ENCODE measurements at regions not wholly inside any gene's neighbourhood (a gene's known extent, or its start where the extent isn't known, plus 50 kb on each side); places are given as distances from the start of the nearest gene placed in this dataset.

- Histone ChIP-seq H3K27ac (no peak overlapping the region), H3K4me3 (no peak overlapping the region), H3K4me1 (no peaks in the 10 kb centered on the region), H3K9me3 (no peaks in the 10 kb centered on the region), H3K4me2 (no peak overlapping the region)
- ATAC-seq (no peak), FAIRE-seq (no peak), DNase-seq (ENCODE audit: low read depth in 1 of 2, low spot score in 1 of 2) (no peak)
- 30% methylated on average over 4 of the region's 6 CpGs for WGBS (ENCODE audit: missing lambda C conversion rate)
- POLR2A ChIA-PET, result no interaction called here
- no peak for TF ChIP-seq ESRRA (IDR thresholded peaks at IDR 0.05; ENCODE audit: borderline replicate concordance, low read length)
- no peak for TF ChIP-seq ZSCAN20 (CRISPR knock-in tag; IDR thresholded peaks at IDR 0.05)
- no peak for TF ChIP-seq POLR2A (IDR thresholded peaks at IDR 0.05; ENCODE audit: low read length)
- no peak for TF ChIP-seq MAX (IDR thresholded peaks at IDR 0.05)
- no peak for TF ChIP-seq ATOH8 (CRISPR knock-in tag; IDR thresholded peaks at IDR 0.05; ENCODE audit: low read depth)
- no peak for TF ChIP-seq HMGXB4 (CRISPR knock-in tag; IDR thresholded peaks at IDR 0.05; ENCODE audit: borderline replicate concordance)
- TF ChIP-seq POLR2AphosphoS2 (conservative IDR thresholded peaks at IDR 0.05; ENCODE audit: low read length), result no peak
- no peak for TF ChIP-seq JUN (IDR thresholded peaks at IDR 0.05)
- no peak for TF ChIP-seq GATA3 (IDR thresholded peaks at IDR 0.05; ENCODE audit: borderline replicate concordance)
- TF ChIP-seq HDAC2 (IDR thresholded peaks at IDR 0.05), result no peak
- no peak for TF ChIP-seq CHD2 (IDR thresholded peaks at IDR 0.05; ENCODE audit: low read length, partially characterized antibody)
- TF ChIP-seq ZNF302 (CRISPR knock-in tag; IDR thresholded peaks at IDR 0.05), result no peak
- TF ChIP-seq MAZ (IDR thresholded peaks at IDR 0.05; ENCODE audit: borderline replicate concordance, low read depth, low read length), result no peak
- no peak for TF ChIP-seq KDM1A (IDR thresholded peaks at IDR 0.05; ENCODE audit: low read depth)
- no peak for TF ChIP-seq RARB (CRISPR knock-in tag; IDR thresholded peaks at IDR 0.05)
- no peak for TF ChIP-seq TFCP2L1 (CRISPR knock-in tag; IDR thresholded peaks at IDR 0.05)
- TF ChIP-seq BHLHE40 (IDR thresholded peaks at IDR 0.05; ENCODE audit: low read depth, low read length), result no peak
- TF ChIP-seq, protein P1, sequence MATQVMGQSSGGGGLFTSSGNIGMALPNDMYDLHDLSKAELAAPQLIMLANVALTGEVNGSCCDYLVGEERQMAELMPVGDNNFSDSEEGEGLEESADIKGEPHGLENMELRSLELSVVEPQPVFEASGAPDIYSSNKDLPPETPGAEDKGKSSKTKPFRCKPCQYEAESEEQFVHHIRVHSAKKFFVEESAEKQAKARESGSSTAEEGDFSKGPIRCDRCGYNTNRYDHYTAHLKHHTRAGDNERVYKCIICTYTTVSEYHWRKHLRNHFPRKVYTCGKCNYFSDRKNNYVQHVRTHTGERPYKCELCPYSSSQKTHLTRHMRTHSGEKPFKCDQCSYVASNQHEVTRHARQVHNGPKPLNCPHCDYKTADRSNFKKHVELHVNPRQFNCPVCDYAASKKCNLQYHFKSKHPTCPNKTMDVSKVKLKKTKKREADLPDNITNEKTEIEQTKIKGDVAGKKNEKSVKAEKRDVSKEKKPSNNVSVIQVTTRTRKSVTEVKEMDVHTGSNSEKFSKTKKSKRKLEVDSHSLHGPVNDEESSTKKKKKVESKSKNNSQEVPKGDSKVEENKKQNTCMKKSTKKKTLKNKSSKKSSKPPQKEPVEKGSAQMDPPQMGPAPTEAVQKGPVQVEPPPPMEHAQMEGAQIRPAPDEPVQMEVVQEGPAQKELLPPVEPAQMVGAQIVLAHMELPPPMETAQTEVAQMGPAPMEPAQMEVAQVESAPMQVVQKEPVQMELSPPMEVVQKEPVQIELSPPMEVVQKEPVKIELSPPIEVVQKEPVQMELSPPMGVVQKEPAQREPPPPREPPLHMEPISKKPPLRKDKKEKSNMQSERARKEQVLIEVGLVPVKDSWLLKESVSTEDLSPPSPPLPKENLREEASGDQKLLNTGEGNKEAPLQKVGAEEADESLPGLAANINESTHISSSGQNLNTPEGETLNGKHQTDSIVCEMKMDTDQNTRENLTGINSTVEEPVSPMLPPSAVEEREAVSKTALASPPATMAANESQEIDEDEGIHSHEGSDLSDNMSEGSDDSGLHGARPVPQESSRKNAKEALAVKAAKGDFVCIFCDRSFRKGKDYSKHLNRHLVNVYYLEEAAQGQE (IDR thresholded peaks at IDR 0.05), result no peak
- no peak for TF ChIP-seq HEYL (CRISPR knock-in tag; IDR thresholded peaks at IDR 0.05)
- CTCF ChIA-PET, result no interaction called here
Observed at GRCh38 chr6:91271807-91272206, 684.9 kb upstream of the MAP3K7 start.

DNA sequence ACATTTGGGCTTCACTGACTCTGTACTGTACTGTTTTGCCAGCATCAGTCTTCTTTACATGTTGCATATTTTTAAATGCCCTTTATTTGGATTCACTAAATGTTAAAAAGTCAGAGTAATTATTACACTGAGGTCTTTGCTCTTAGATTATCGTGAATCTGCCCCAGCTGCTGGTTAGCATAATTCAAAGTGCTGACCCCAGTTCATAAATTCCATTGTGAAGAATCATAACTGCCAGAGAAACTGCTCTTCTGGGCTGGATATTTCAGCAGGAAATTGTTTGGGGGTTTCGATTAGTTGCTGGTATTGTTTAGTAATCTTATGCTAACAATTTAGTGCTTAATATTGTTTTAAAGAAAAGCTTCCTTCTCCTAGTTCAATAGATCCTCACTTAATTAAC is 682.1 kb upstream of the MAP3K7 start:
- ChIA-PET POLR2A (no interaction called here), CTCF (no interaction called here)
- TF ChIP-seq MAZ (IDR thresholded peaks at IDR 0.05; ENCODE audit: borderline replicate concordance, low read depth, low read length), result no peak
- TF ChIP-seq EHMT2 (IDR thresholded peaks at IDR 0.05; ENCODE audit: low read depth), result no peak
- no peak for TF ChIP-seq ELK1 (IDR thresholded peaks at IDR 0.05; ENCODE audit: low read depth, low read length)
- no peak overlapping the region for H3K27ac ChIP-seq
- no peaks in the 10 kb centered on the region for H3K4me1 ChIP-seq
- FAIRE-seq, result no peak
- WGBS (ENCODE audit: missing lambda C conversion rate), result 2% methylated on average over 2 of the region's 2 CpGs
- H3K9me3 ChIP-seq, result no peaks in the 10 kb centered on the region
- H3K4me2 ChIP-seq, result no peak overlapping the region
- no peak overlapping the region for H3K4me3 ChIP-seq
- no peak for ATAC-seq
- DNase-seq (ENCODE audit: low read depth in 1 of 2, low spot score in 1 of 2), result no peak
